SK-N-SH treated with all-trans-retinoic acid at 6 μM for 48 hours (cell line): ENCODE measurements at regions not wholly inside any gene's neighbourhood (a gene's known extent, or its start where the extent isn't known, plus 50 kb on each side); places are given as distances from the start of the nearest gene placed in this dataset.

Experiments
- ATAC-seq: fragments of 200-7000 bp; cut with Tn5 transposase; 3 replicates; pipeline ENCODE4 v1.9.1; 2020; ENCODE audit warnings: mild to moderate bottlenecking, moderate library complexity
- ARNTL ChIP-seq: fragments of 450-650 bp; formaldehyde crosslinking; IDR thresholded peaks from 2 replicates; pipeline ENCODE4 v1.5.0; 2020; ENCODE audit warnings: low read depth, mild to moderate bottlenecking, moderate library complexity, borderline replicate concordance
- BACH2 ChIP-seq: fragments of 250-450 bp; sonication (Bioruptor Pico); IDR thresholded peaks from 2 replicates; pipeline ENCODE4 v1.9.0; 2021; ENCODE audit warnings: mild to moderate bottlenecking, borderline replicate concordance
- CSDC2 ChIP-seq: fragments of 250-450 bp; sonication (Bioruptor Pico); IDR thresholded peaks from 2 replicates; pipeline ENCODE4 v1.5.0; 2020; ENCODE audit warnings: mild to moderate bottlenecking, moderate library complexity
- CSRNP3 ChIP-seq: fragments of 250-450 bp; sonication (Bioruptor Pico); IDR thresholded peaks from 2 replicates; pipeline ENCODE4 v1.5.1; 2021; ENCODE audit warnings: mild to moderate bottlenecking, moderate library complexity
- ESRRG ChIP-seq: fragments of 250-450 bp; sonication (Bioruptor Pico); IDR thresholded peaks from 2 replicates; pipeline ENCODE4 v1.6.1; 2021; ENCODE audit warnings: mild to moderate bottlenecking
- GLIS3 ChIP-seq: fragments of 250-450 bp; sonication (Bioruptor Pico); IDR thresholded peaks from 2 replicates; pipeline ENCODE4 v1.5.0; 2020; ENCODE audit warnings: mild to moderate bottlenecking, moderate library complexity
- ISL1 ChIP-seq: fragments of 250-450 bp; sonication (Bioruptor Pico); IDR thresholded peaks from 2 replicates; pipeline ENCODE4 v2.1.2; 2022; ENCODE audit warnings: mild to moderate bottlenecking, moderate library complexity
- OSR1 ChIP-seq: fragments of 250-450 bp; sonication (Bioruptor Pico); IDR thresholded peaks from 2 replicates; pipeline ENCODE4 v1.8.0; 2022; ENCODE audit warnings: moderate library complexity, mild to moderate bottlenecking, inconsistent platforms
- PATZ1 ChIP-seq: fragments of 250-450 bp; sonication (Bioruptor Pico); IDR thresholded peaks from 2 replicates; pipeline ENCODE4 v1.8.0; 2020; ENCODE audit warnings: mild to moderate bottlenecking, moderate library complexity, borderline replicate concordance
- POU6F1 ChIP-seq: fragments of 250-450 bp; sonication (Bioruptor Pico); IDR thresholded peaks from 2 replicates; pipeline ENCODE4 v1.8.0; 2021; ENCODE audit warnings: low read depth, mild to moderate bottlenecking, moderate library complexity, borderline replicate concordance
- PPARA ChIP-seq: fragments of 250-450 bp; sonication (Bioruptor Pico); IDR thresholded peaks from 2 replicates; pipeline ENCODE4 v1.5.0; 2020; ENCODE audit warnings: mild to moderate bottlenecking, borderline replicate concordance
- RARB ChIP-seq: fragments of 250-450 bp; sonication (Bioruptor Pico); IDR thresholded peaks from 2 replicates; pipeline ENCODE4 v1.8.0; 2021; ENCODE audit warnings: mild to moderate bottlenecking, moderate library complexity
- SNAI2 ChIP-seq: fragments of 250-450 bp; sonication (Bioruptor Pico); IDR thresholded peaks from 2 replicates; pipeline ENCODE4 v1.5.0; 2020; ENCODE audit warnings: mild to moderate bottlenecking, moderate library complexity
- TCF4 ChIP-seq: fragments of 250-450 bp; sonication (Bioruptor Pico); IDR thresholded peaks from 2 replicates; pipeline ENCODE4 v1.8.0; 2021; ENCODE audit warnings: mild to moderate bottlenecking, moderate library complexity, borderline replicate concordance
- TOX ChIP-seq: fragments of 250-450 bp; sonication (Bioruptor Pico); IDR thresholded peaks from 2 replicates; pipeline ENCODE4 v1.8.0; 2021; ENCODE audit warnings: mild to moderate bottlenecking, moderate library complexity, borderline replicate concordance
- TSHZ2 ChIP-seq: fragments of 250-450 bp; sonication (Bioruptor Pico); IDR thresholded peaks from 2 replicates; pipeline ENCODE4 v1.5.0; 2020; ENCODE audit warnings: mild to moderate bottlenecking, moderate library complexity
- ZC3H10 ChIP-seq: fragments of 250-450 bp; sonication (Bioruptor Pico); IDR thresholded peaks from 2 replicates; pipeline ENCODE4 v1.5.1; 2021; ENCODE audit warnings: mild to moderate bottlenecking, moderate library complexity
- ZFP3 ChIP-seq: fragments of 250-450 bp; sonication (Bioruptor Pico); IDR thresholded peaks from 2 replicates; pipeline ENCODE4 v1.5.0; 2020; ENCODE audit warnings: mild to moderate bottlenecking, moderate library complexity
- ZFP30 ChIP-seq: fragments of 450-650 bp; formaldehyde crosslinking; IDR thresholded peaks from 2 replicates; pipeline ENCODE4 v1.5.0; 2022; ENCODE audit warnings: mild to moderate bottlenecking, moderate library complexity
- ZNF565 ChIP-seq: fragments of 450-650 bp; formaldehyde crosslinking; conservative IDR thresholded peaks from 2 replicates; pipeline ENCODE4 v1.5.0; 2020; ENCODE audit warnings: low read depth, mild to moderate bottlenecking, moderate library complexity
- ZNF70 ChIP-seq: fragments of 450-650 bp; formaldehyde crosslinking; IDR thresholded peaks from 2 replicates; pipeline ENCODE4 v1.5.0; 2020; ENCODE audit warnings: mild to moderate bottlenecking, moderate library complexity
- ZNF8 ChIP-seq: fragments of 450-650 bp; formaldehyde crosslinking; IDR thresholded peaks from 2 replicates; pipeline ENCODE4 v1.5.0; 2020; ENCODE audit warnings: mild to moderate bottlenecking, moderate library complexity
- TF ChIP-seq, protein P1 (sequence below): fragments of 250-450 bp; sonication (Bioruptor Pico); IDR thresholded peaks from 2 replicates; pipeline ENCODE4 v1.5.1; 2020; ENCODE audit warnings: low read depth, mild to moderate bottlenecking, moderate library complexity

DNA sequence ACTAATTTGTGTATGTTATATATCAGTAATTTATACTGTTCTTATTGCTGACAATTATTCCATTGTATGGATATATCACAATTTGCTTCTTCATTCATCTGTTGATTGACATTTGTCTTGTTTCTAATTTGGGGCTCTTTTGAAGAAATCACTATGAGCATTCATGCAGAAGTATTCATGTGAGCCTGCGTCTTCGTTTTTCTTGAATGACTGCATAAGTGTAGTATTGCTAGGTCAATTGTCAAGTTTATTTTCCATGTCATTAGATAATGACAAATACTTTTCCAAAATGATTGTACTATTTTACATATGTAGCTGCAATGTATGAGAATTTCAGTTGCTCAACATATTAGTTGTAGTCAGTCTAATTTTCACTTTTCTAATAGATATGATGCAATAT lies 1796.9 kb downstream of the SLITRK5 start (continued):
- TF ChIP-seq POU6F1 (CRISPR knock-in tag) (no peak), GLIS3 (CRISPR knock-in tag) (no peak), OSR1 (CRISPR knock-in tag) (no peak)
- TF ChIP-seq, all 23 proteins: peak for 0

DNA sequence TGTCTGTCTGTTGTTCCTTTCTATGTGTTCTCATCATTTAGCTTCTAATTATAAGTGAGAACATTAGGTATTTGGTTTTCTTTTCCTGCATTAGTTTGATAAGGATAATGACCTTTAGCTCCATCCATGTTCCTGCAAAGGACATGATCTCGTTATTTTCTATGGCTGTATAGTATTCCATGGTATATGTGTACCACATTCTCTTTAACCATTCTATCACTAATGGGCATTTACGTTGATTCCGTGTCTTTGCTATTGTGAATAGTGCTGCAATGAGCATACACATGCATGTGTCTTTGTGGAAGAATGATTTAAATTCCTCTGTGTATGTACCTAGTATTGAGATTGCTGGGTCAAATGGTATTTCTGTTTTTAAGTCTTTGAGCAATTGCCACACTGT lies 1799.7 kb downstream of the SLITRK5 start:
- no peak for ATAC-seq
- TF ChIP-seq ZNF565 (no peak), BACH2 (no peak), ZNF8 (peak; percentile 94), CSRNP3 (CRISPR knock-in tag) (no peak), TCF4 (CRISPR knock-in tag) (no peak), TOX (CRISPR knock-in tag) (no peak), RARB (CRISPR knock-in tag) (no peak)

DNA sequence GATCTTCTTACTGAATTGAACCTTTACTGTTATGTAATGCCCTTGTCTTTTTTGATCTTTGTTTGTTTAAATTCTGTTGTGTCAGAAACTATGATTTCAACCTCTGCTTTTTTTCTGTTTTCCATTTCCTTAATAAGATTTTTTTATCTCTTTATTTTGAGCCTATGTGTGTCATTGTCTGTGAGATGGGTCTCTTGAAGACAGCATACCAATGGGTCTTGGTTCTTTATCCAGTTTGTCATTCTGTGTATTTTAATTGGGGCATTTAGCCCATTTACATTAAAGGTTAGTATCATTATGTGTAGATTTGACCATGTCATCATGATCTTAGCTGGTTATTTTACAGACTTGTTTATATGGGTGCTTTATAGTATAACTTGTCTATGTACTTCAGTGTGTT lies 1803.3 kb downstream of the SLITRK5 start:
- no peak for TF ChIP-seq SNAI2 (CRISPR knock-in tag)
- no peak for TF ChIP-seq BACH2
- no peak for TF ChIP-seq ZC3H10 (CRISPR knock-in tag)
- no peak for TF ChIP-seq ZNF70 (CRISPR knock-in tag)
- no peak for TF ChIP-seq ZNF8
- TF ChIP-seq ZNF565: no peak
- ATAC-seq: no peak

DNA sequence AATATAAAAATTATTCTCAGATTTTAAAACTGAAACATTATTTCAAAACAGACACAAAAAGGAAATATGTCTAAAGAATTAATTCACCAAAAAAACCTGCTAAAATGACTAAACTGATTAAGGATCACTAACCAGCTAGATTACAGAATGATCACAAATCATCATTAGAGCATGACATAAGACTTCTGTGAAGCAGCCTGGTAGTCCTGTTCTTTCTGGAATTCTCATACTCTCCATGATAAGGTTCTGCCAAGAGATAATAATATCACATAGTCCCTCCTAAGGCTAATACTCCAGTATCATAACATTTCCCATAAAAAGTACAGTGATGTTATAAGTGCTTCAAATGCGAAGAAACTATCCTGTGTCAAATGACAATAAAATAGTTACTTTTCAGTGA lies 1814.9 kb downstream of the SLITRK5 start:
- ATAC-seq: no peak
- TF ChIP-seq ARNTL (CRISPR knock-in tag) (peak; percentile 72; the same call in 1 of the 2 replicates), ZFP3 (CRISPR knock-in tag) (0 out of 2 replicates have a peak, but pooled peaks have one; percentile 67), ZNF565 (no peak), BACH2 (peak; percentile 85), ISL1 (CRISPR knock-in tag) (peak; percentile 94), RARB (CRISPR knock-in tag) (no peak), ZC3H10 (CRISPR knock-in tag) (no peak), ZNF8 (peak; percentile 48; the same call in 1 of the 2 replicates), ESRRG (CRISPR knock-in tag) (peak; percentile 62; the same call in 1 of the 2 replicates), POU6F1 (CRISPR knock-in tag) (no peak), GLIS3 (CRISPR knock-in tag) (peak; percentile 88; the same call in 1 of the 2 replicates), CSDC2 (CRISPR knock-in tag) (peak; percentile 89), SNAI2 (CRISPR knock-in tag) (peak; percentile 85), TCF4 (CRISPR knock-in tag) (peak; percentile 86), TOX (CRISPR knock-in tag) (no peak), PPARA (CRISPR knock-in tag) (peak; percentile 84; the same call in 1 of the 2 replicates), TSHZ2 (CRISPR knock-in tag) (peak; percentile 99), PATZ1 (CRISPR knock-in tag) (no peak), ZFP30 (CRISPR knock-in tag) (peak; percentile 70), ZNF70 (CRISPR knock-in tag) (no peak), CSRNP3 (CRISPR knock-in tag) (peak; percentile 79)
- TF ChIP-seq, protein P1, sequence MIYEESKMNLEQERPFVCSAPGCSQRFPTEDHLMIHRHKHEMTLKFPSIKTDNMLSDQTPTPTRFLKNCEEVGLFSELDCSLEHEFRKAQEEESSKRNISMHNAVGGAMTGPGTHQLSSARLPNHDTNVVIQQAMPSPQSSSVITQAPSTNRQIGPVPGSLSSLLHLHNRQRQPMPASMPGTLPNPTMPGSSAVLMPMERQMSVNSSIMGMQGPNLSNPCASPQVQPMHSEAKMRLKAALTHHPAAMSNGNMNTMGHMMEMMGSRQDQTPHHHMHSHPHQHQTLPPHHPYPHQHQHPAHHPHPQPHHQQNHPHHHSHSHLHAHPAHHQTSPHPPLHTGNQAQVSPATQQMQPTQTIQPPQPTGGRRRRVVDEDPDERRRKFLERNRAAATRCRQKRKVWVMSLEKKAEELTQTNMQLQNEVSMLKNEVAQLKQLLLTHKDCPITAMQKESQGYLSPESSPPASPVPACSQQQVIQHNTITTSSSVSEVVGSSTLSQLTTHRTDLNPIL (CRISPR knock-in tag): peak; percentile 91; the same call in 1 of the 2 replicates
